K562 (cell line): ENCODE measurements at regions not wholly inside any gene's neighbourhood (a gene's known extent, or its start where the extent isn't known, plus 50 kb on each side); places are given as distances from the start of the nearest gene placed in this dataset.

ENCODE experiments used
- ZBTB40 ChIP-seq, 2 experiments: fragments of 450-650 bp in 1 of 2; sonication (generic) in 1 of 2; formaldehyde crosslinking in 1 of 2; IDR thresholded peaks; 2 replicates each; pipeline versions ENCODE4 v1.7.1 to v1.9.0; 2016 to 2022; ENCODE audit warnings: inconsistent platforms in 1 of 2, mild to moderate bottlenecking in 1 of 2, missing genetic modification reagents in 1 of 2

GRCh38 chr18:44046376-44046975 lies 634.2 kb upstream of the SETBP1 start (continued):
- TF ChIP-seq ZBTB40 (IDR thresholded peaks at IDR 0.05) (no peak), ZBTB40 (CRISPR knock-in tag; IDR thresholded peaks at IDR 0.05) (no peak)
